ENCODE measurements at regions not wholly inside any gene's neighbourhood (a gene's known extent, or its start where the extent isn't known, plus 50 kb on each side); places are given as distances from the start of the nearest gene placed in this dataset.

GRCh38 chr16:11417487-11417886, 72.2 kb downstream of the RMI2 start:
- TF ChIP-seq CTCF (IDR thresholded peaks at IDR 0.05; ENCODE audit: extremely low read depth in 1 of 2, insufficient read depth in 1 of 2, low read depth in 1 of 2, low read length in 2 of 2) (no peak), MAX (IDR thresholded peaks at IDR 0.05; ENCODE audit: insufficient read depth, insufficient read length) (no peak), POLR2AphosphoS5 (IDR thresholded peaks at IDR 0.05; ENCODE audit: insufficient read depth, low read depth, low read length) (no peak), GATA2 (IDR thresholded peaks at IDR 0.05; ENCODE audit: insufficient read depth, insufficient read length, low read depth, low read length) (no peak), POLR2A (IDR thresholded peaks at IDR 0.05; ENCODE audit: low read depth, low read length) (no peak), MYC (IDR thresholded peaks at IDR 0.05; ENCODE audit: low read depth, low read length) (no peak), EZH2 (IDR thresholded peaks at IDR 0.05; ENCODE audit: borderline replicate concordance, low read depth, low read length, severe bottlenecking) (no peak), JUN (IDR thresholded peaks at IDR 0.05; ENCODE audit: borderline replicate concordance, insufficient read depth, insufficient read length, low read depth) (no peak)
